ENCODE measurements at regions not wholly inside any gene's neighbourhood (a gene's known extent, or its start where the extent isn't known, plus 50 kb on each side); places are given as distances from the start of the nearest gene placed in this dataset.

- no peak for TF ChIP-seq TAF1 (conservative IDR thresholded peaks at IDR 0.05)
- TF ChIP-seq NR2F2 (IDR thresholded peaks at IDR 0.05) = no peak
- TF ChIP-seq JUND (IDR thresholded peaks at IDR 0.05) = no peak
- no peak for TF ChIP-seq REST (IDR thresholded peaks at IDR 0.05)
- no peak overlapping the region for H3K9ac ChIP-seq (ENCODE audit: low read depth in 1 of 2, low read length in 2 of 2)
- DNase-seq (ENCODE audit: low spot score) = no peak
- 79% methylated on average over 5 of the region's 5 CpGs for WGBS
- H3K9me3 ChIP-seq (ENCODE audit: control insufficient read depth in 4 of 4, low read length in 3 of 4) = peaks cover 0 to 3% (median 0%) of the 10 kb centered on the region in 4 donors
- no peaks in the 10 kb centered on the region for H3K4me1 ChIP-seq (ENCODE audit: control insufficient read depth in 4 of 4, insufficient read depth in 4 of 4, low read length in 3 of 4)
- H3K36me3 ChIP-seq (ENCODE audit: control insufficient read depth in 4 of 4, insufficient read depth in 3 of 4, low read depth in 1 of 4, low read length in 3 of 4) = no peaks in the 10 kb centered on the region
- H3K27ac ChIP-seq (ENCODE audit: low read depth in 1 of 2, low read length in 2 of 2) = no peak overlapping the region
- no peaks in the 10 kb centered on the region for H3K27me3 ChIP-seq (ENCODE audit: control insufficient read depth in 4 of 4, insufficient read depth in 4 of 4, low read length in 3 of 4)
- no peak overlapping the region for H3K4me3 ChIP-seq (ENCODE audit: low read depth in 1 of 3, low read length in 3 of 3)
Observed at GRCh38 chr1:232899268-232899667, 51.1 kb upstream of the NTPCR start.

DNA sequence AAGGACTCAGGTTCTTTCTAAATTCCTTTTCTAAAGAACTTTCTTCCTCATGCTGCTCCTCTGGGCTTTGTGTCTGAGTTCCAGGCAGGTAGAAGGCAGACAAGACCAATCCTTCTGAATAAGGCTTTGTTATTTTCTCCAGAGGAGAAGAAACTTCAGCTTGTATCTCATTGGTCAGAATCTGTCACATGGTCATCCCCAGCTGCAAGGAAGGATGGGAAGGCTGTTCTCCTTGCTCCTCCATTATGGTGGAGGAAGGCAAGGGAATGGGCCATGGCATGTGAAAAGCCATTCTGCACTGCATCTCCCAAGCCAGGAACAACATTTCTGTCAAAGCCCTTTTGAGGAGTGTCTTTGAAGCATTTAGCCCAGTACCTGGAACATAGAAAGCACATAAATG is 50.6 kb upstream of the NTPCR start:
- Histone ChIP-seq H3K36me3 (ENCODE audit: control insufficient read depth in 4 of 4, insufficient read depth in 3 of 4, low read depth in 1 of 4, low read length in 3 of 4) (no peaks in the 10 kb centered on the region), H3K27me3 (ENCODE audit: control insufficient read depth in 4 of 4, insufficient read depth in 4 of 4, low read length in 3 of 4) (no peaks in the 10 kb centered on the region), H3K4me3 (ENCODE audit: low read depth in 1 of 3, low read length in 3 of 3) (no peak overlapping the region), H3K9me3 (ENCODE audit: control insufficient read depth in 4 of 4, low read length in 3 of 4) (no peaks in the 10 kb centered on the region), H3K4me1 (ENCODE audit: control insufficient read depth in 4 of 4, insufficient read depth in 4 of 4, low read length in 3 of 4) (no peaks in the 10 kb centered on the region), H3K27ac (ENCODE audit: low read depth in 1 of 2, low read length in 2 of 2) (no peak overlapping the region), H3K9ac (ENCODE audit: low read depth in 1 of 2, low read length in 2 of 2) (no peak overlapping the region)
- no peak for TF ChIP-seq JUND (IDR thresholded peaks at IDR 0.05)
- no peak for TF ChIP-seq NR2F2 (IDR thresholded peaks at IDR 0.05)
- TF ChIP-seq, protein P1, sequence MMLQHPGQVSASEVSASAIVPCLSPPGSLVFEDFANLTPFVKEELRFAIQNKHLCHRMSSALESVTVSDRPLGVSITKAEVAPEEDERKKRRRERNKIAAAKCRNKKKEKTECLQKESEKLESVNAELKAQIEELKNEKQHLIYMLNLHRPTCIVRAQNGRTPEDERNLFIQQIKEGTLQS (IDR thresholded peaks at IDR 0.05) = no peak
- no peak for DNase-seq (ENCODE audit: low spot score)
